ENCODE measurements at regions not wholly inside any gene's neighbourhood (a gene's known extent, or its start where the extent isn't known, plus 50 kb on each side); places are given as distances from the start of the nearest gene placed in this dataset.

DNA sequence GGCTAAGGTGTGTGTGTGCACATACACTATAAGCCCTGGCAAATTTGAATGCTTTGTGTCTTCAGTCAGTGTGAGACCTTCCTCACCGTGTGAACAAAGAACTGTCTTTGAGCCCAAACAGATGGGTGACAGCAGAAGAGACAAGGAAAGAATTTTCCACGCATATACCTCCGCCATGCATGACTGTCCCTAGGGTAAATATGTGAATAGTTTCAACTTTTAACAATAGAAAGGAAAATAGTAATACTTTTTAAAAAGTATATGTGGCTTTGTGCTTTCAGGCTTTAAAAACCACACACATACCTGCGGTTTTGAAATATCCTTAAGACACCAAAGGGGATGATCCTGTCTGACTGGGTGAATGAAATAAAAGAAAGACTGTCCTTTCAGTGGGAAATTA is 438.6 kb upstream of the MPDZ start:
- Histone ChIP-seq H3K9me3 (no peaks in the 10 kb centered on the region), H3K4me1 (no peaks in the 10 kb centered on the region), H3K4me3 (no peak overlapping the region), H3K27me3 (no peaks in the 10 kb centered on the region), H3K36me3 (no peaks in the 10 kb centered on the region), H3K27ac (no peak overlapping the region)
- intact Hi-C loops (cut with DNase I; ENCODE audit: low total_unique reads): no loop called here
- DNase-seq: no peak
- no peak for TF ChIP-seq POLR2A (IDR thresholded peaks at IDR 0.05)
- TF ChIP-seq, protein P1, sequence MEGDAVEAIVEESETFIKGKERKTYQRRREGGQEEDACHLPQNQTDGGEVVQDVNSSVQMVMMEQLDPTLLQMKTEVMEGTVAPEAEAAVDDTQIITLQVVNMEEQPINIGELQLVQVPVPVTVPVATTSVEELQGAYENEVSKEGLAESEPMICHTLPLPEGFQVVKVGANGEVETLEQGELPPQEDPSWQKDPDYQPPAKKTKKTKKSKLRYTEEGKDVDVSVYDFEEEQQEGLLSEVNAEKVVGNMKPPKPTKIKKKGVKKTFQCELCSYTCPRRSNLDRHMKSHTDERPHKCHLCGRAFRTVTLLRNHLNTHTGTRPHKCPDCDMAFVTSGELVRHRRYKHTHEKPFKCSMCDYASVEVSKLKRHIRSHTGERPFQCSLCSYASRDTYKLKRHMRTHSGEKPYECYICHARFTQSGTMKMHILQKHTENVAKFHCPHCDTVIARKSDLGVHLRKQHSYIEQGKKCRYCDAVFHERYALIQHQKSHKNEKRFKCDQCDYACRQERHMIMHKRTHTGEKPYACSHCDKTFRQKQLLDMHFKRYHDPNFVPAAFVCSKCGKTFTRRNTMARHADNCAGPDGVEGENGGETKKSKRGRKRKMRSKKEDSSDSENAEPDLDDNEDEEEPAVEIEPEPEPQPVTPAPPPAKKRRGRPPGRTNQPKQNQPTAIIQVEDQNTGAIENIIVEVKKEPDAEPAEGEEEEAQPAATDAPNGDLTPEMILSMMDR (IDR thresholded peaks at IDR 0.05): no peak

DNA sequence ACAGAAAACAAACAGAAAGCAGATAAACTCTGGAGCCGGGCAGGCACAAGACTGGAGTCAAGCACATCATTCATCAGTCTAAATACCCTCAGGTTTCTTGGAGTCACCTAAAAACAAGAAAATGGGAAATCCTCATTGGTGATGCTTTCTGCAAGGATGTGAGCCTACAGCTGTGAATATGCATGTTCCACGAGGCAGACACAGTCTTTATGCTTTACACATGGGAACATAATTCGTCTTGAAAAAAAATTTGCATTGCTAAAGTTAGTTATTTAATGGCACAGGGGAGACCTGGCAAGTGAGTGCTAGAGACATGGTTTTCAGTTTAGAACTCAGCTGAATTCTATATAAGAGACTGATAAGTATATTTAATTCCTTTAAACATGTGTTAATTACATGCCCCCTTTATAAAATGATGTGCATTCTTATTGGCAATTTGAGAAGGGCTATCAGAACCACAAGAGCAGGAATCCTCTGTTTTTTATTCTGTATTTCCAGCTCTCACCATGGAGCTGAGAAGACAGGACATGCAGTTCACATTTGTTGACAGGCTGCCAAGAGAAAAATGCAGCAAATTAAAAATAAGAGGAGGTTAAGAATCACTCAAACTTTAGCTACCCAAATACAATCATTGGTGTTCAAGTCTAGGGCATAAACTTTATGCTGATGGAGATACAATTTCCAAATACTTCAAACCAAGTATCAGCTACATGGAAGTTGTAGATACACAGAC is 438.0 kb upstream of the MPDZ start:
- no peak for DNase-seq
- Histone ChIP-seq H3K27ac (peak overlapping the region in 1 of 2 donors; percentile 7), H3K27me3 (no peaks in the 10 kb centered on the region), H3K9me3 (no peaks in the 10 kb centered on the region), H3K4me3 (no peak overlapping the region), H3K36me3 (no peaks in the 10 kb centered on the region), H3K4me1 (no peaks in the 10 kb centered on the region)
- intact Hi-C loops (cut with DNase I; ENCODE audit: low total_unique reads): no loop called here
- no peak for TF ChIP-seq POLR2A (IDR thresholded peaks at IDR 0.05)

DNA sequence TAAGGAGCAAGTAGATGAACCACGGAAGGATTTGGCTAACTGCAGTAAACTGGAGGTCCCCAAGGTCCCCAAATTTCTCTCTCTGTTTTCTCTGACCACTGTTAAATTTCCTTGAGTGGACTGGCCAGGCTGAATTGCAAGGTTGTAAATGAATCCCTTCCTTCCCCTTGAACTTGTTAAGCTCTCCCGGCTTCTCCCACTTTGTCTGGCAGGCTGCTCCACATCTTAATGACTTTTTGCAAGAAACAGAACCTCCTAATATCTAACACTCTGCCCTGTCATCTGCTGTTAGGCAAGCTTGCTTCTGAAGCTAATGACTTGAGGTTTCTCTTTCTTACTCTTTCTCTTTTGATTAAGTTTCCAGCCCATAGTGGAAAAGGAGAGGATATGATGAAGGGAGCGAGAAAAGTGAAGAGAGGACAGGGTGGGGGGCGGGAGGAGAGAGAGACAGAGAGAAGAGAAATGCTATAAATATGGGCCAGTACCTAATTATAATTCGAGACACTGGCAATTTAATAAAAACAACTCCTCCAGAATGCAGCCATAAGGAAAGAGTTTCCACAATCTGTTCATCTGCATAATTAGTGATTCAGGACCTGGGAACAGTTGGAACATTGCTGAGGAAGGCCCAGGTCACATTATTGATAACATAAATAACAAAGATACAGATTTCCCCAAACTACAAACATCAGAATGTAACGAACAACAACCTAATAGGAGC is 437.3 kb upstream of the MPDZ start:
- intact Hi-C loops (cut with DNase I; ENCODE audit: low total_unique reads): no loop called here
- peak overlapping the region in 1 of 2 donors; percentile 7 for H3K27ac ChIP-seq

DNA sequence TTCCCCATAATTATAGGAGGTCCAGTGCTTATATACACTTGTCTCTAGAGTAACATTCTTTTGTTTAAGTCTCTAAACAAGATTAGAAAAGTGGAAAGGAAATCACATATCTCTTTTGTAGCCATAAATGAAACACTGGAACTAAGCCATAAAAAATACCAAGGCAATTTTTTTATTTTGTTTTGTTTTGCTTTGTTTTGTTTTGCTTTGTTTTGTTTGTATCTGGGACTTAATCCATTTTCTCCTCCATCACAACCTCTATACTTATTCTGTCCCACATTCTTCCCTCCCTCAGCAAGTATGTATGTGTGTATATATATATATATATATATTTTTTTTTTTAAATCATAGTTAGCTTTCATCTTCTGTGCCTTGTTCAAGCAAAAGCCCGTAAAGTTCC is 436.6 kb upstream of the MPDZ start:
- no peaks in the 10 kb centered on the region for H3K36me3 ChIP-seq
- H3K9me3 ChIP-seq: no peaks in the 10 kb centered on the region
- DNase-seq: no peak
- H3K4me1 ChIP-seq: peaks cover 0 to under 1% of the 10 kb centered on the region in 2 donors
- H3K27me3 ChIP-seq: no peaks in the 10 kb centered on the region
- intact Hi-C loops (cut with DNase I; ENCODE audit: low total_unique reads): no loop called here
- H3K27ac ChIP-seq: no peak overlapping the region
- H3K4me3 ChIP-seq: no peak overlapping the region
- TF ChIP-seq, protein P1 (IDR thresholded peaks at IDR 0.05): no peak
- no peak for TF ChIP-seq POLR2A (IDR thresholded peaks at IDR 0.05)

More for the DNA sequence above, 437.3 kb upstream of the MPDZ start:
- no peak for TF ChIP-seq POLR2A (IDR thresholded peaks at IDR 0.05)
- TF ChIP-seq, protein P1 (IDR thresholded peaks at IDR 0.05): no peak
- Histone ChIP-seq H3K9me3 (no peaks in the 10 kb centered on the region), H3K4me3 (no peak overlapping the region), H3K4me1 (no peaks in the 10 kb centered on the region), H3K36me3 (no peaks in the 10 kb centered on the region), H3K27me3 (no peaks in the 10 kb centered on the region)
- DNase-seq: no peak

DNA sequence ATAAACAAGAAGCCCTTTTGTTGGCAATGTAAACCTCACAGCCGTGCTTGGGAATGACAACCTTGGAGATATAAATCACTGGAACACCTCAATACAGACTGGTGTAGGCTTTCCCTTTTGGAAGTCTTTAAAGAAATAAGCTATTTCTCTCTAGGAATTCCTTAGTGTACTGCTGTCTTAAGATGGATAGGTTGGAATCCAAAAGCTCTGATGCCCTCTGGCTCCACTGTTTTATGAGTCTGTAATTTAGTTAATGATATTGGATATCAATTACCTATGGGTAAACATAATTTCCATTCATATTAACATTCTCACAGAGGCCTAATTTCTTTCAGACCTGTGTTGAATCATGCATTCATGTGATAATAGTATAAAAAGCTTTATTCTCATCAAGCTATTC is 435.9 kb upstream of the MPDZ start:
- intact Hi-C loops (cut with DNase I; ENCODE audit: low total_unique reads): no loop called here
- Histone ChIP-seq H3K27ac (no peak overlapping the region), H3K9me3 (no peaks in the 10 kb centered on the region), H3K4me1 (peaks cover 0 to 5% of the 10 kb centered on the region in 2 donors), H3K36me3 (no peaks in the 10 kb centered on the region), H3K27me3 (no peaks in the 10 kb centered on the region), H3K4me3 (no peak overlapping the region)
- no peak for TF ChIP-seq POLR2A (IDR thresholded peaks at IDR 0.05)
- TF ChIP-seq, protein P1 (IDR thresholded peaks at IDR 0.05): no peak
- no peak for DNase-seq

All from uterus (tissue), 3 donors.